ENCODE measurements at regions not wholly inside any gene's neighbourhood (a gene's known extent, or its start where the extent isn't known, plus 50 kb on each side); places are given as distances from the start of the nearest gene placed in this dataset.

DNA sequence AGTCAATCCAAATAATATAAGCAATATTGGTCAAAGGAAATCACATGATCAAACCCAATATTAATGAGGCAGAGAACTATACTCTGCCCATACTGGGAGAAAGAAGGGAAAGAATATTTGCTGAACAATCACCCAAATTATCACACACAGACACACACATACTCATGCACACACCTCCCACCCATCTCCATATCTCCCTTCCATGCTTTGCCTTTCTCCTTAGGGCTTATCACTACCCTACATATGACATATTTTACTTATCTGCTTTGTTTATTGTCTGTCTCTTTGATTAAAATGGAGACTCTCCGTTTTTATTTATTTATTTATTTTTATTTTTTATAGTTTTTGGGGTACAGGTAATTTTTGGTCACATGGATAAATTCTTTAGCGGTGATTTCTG lies 112.9 kb upstream of the NHS start:
- no peaks in the 10 kb centered on the region for H3K4me1 Mint-ChIP-seq (ENCODE audit: low read depth)
- H3K4me3 Mint-ChIP-seq, result no peak overlapping the region
- TF ChIP-seq, protein P1, sequence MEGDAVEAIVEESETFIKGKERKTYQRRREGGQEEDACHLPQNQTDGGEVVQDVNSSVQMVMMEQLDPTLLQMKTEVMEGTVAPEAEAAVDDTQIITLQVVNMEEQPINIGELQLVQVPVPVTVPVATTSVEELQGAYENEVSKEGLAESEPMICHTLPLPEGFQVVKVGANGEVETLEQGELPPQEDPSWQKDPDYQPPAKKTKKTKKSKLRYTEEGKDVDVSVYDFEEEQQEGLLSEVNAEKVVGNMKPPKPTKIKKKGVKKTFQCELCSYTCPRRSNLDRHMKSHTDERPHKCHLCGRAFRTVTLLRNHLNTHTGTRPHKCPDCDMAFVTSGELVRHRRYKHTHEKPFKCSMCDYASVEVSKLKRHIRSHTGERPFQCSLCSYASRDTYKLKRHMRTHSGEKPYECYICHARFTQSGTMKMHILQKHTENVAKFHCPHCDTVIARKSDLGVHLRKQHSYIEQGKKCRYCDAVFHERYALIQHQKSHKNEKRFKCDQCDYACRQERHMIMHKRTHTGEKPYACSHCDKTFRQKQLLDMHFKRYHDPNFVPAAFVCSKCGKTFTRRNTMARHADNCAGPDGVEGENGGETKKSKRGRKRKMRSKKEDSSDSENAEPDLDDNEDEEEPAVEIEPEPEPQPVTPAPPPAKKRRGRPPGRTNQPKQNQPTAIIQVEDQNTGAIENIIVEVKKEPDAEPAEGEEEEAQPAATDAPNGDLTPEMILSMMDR (IDR thresholded peaks at IDR 0.05), result no peak
- H3K36me3 Mint-ChIP-seq (ENCODE audit: low read depth), result no peaks in the 10 kb centered on the region
- H3K9me3 Mint-ChIP-seq, result peaks cover 4% of the 10 kb centered on the region; the same call in 1 of the 2 replicates
- H3K27ac Mint-ChIP-seq, result no peak overlapping the region
- peaks cover 5% of the 10 kb centered on the region; the same call in 1 of the 2 replicates for H3K27me3 Mint-ChIP-seq (ENCODE audit: insufficient read depth)
- DNase-seq, result no peak

DNA sequence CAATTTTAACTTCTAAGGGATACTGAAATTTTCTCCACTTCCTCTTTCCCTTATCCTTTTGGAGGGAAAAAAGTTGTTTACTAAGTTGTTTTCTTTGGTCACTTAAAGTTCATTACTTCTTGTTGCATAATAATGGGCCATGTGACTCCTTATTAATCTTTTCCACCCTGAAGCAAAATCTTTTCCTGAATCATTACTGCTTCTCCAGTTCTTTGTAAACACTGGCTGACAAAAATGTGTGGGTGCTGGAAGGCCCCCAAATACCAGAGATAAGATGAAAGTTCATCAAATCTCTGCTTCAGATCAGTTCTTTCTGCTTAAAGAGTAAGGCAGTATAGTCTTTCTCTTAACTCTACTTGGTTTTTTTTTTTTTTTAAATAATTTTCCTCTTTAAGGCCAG lies 108.9 kb upstream of the NHS start:
- Mint-ChIP-seq H3K27me3 (ENCODE audit: insufficient read depth) (peaks cover 5% of the 10 kb centered on the region; the same call in 1 of the 2 replicates), H3K27ac (no peak overlapping the region), H3K4me3 (no peak overlapping the region), H3K9me3 (peaks cover 4% of the 10 kb centered on the region; the same call in 1 of the 2 replicates), H3K4me1 (ENCODE audit: low read depth) (no peaks in the 10 kb centered on the region), H3K36me3 (ENCODE audit: low read depth) (no peaks in the 10 kb centered on the region)
- no peak for DNase-seq
- TF ChIP-seq, protein P1 (IDR thresholded peaks at IDR 0.05), result no peak

DNA sequence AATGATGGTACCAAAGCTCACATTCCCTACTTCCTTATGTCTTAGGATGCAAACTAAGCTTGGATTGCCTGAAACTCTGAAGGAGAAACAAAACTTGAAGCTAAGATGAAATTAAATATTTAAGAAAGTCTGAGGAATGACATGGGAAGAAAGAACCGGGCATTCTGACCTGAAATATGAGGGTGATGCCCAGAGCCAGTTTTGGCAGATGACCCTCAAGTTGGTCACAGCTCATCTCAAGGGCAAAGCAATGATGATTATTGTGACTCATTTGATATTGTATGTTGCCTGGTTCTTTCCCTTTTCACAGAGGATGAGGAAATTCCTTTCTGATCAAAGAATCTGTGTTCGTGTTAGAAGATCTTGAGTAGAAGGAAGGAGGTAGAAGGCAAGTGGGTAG lies 96.0 kb upstream of the NHS start:
- no peaks in the 10 kb centered on the region for H3K4me1 Mint-ChIP-seq (ENCODE audit: low read depth)
- no peaks in the 10 kb centered on the region for H3K9me3 Mint-ChIP-seq
- no peak overlapping the region for H3K4me3 Mint-ChIP-seq
- H3K27me3 Mint-ChIP-seq (ENCODE audit: insufficient read depth), result 0 out of 2 replicates have a peak, but pooled peaks cover 2% of the 10 kb centered on the region
- DNase-seq, result no peak
- TF ChIP-seq, protein P1 (IDR thresholded peaks at IDR 0.05), result no peak
- H3K27ac Mint-ChIP-seq, result no peak overlapping the region
- H3K36me3 Mint-ChIP-seq (ENCODE audit: low read depth), result no peaks in the 10 kb centered on the region

DNA sequence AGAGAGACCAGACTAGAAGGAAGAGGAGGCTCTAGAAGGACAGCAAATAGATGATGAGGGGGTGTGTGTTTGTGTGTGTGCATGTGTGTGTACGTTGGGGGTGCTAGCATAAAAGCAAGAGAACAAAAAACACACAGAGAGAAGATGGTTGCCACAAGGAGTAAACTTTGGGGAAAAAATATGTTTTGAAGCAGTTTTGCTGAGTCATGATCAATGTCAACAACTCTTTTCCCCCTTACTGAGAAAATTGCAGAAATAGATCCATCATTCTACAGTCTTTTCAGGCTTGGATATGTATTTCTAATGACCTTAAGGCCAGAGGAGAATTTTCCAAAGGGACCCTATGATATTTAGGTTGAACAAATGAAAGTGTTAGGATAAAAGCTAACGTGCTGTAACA lies 89.0 kb upstream of the NHS start:
- H3K27ac Mint-ChIP-seq, result no peak overlapping the region
- H3K27me3 Mint-ChIP-seq (ENCODE audit: insufficient read depth), result peaks cover 1% of the 10 kb centered on the region
- H3K9me3 Mint-ChIP-seq, result no peaks in the 10 kb centered on the region
- no peak overlapping the region for H3K4me3 Mint-ChIP-seq
- TF ChIP-seq, protein P1 (IDR thresholded peaks at IDR 0.05), result no peak
- no peaks in the 10 kb centered on the region for H3K4me1 Mint-ChIP-seq (ENCODE audit: low read depth)
- no peaks in the 10 kb centered on the region for H3K36me3 Mint-ChIP-seq (ENCODE audit: low read depth)
- no peak for DNase-seq

DNA sequence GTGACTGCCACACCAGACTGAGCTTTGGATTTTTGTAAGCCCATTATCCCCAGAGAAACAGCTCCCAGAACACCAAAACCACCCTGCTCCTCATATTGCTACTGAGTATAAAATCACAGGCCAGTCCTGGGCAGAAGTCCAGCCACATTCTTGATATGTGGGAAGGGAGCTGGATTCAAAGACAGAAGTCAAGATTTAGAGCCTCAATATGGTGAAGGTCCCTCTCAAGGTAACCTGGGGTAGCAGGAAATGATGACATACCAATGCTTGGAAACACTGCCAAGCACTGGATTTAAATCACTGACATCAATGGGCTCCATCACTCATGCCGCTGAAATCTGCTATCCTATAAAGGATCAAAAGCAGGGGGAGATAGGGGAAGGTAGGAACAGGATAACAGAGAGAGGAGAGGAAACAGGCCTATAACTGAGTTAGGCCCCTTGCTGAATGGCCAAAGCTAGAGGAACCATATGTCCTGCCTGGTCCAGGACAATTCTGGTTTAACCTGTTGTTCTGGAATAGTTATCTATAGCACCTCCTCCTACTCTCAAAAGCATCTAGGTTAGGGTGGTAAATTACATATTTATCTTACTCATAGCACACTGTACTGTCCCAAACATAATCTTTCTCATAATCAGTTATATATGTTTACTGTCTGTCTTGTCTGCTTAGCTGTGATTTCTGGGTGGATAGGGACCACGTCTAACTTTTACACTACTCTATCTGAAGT lies 83.7 kb upstream of the NHS start:
- H3K4me3 Mint-ChIP-seq, result no peak overlapping the region

More for the DNA sequence above, 83.7 kb upstream of the NHS start:
- no peaks in the 10 kb centered on the region for H3K9me3 Mint-ChIP-seq
- no peaks in the 10 kb centered on the region for H3K36me3 Mint-ChIP-seq (ENCODE audit: low read depth)
- no peak for DNase-seq
- TF ChIP-seq, protein P1 (IDR thresholded peaks at IDR 0.05), result no peak
- no peak overlapping the region for H3K27ac Mint-ChIP-seq
- no peaks in the 10 kb centered on the region for H3K4me1 Mint-ChIP-seq (ENCODE audit: low read depth)
- H3K27me3 Mint-ChIP-seq (ENCODE audit: insufficient read depth), result peaks cover 3% of the 10 kb centered on the region
